Right atrium auricular region (tissue), 2 donors: ENCODE measurements at regions not wholly inside any gene's neighbourhood (a gene's known extent, or its start where the extent isn't known, plus 50 kb on each side); places are given as distances from the start of the nearest gene placed in this dataset.

Source experiments
- DNase-seq: peaks from one replicate; pipeline ENCODE4 v3.0.0-alpha.2; 2019; ENCODE audit warnings: low spot score
- H3K27ac ChIP-seq, 2 donors: fragments of 200-600 bp; sonication (generic); 1 replicate in 1 of 2; 2 replicates in 1 of 2; pipeline ENCODE4 v1.5.1; 2016 to 2019
- H3K27me3 ChIP-seq, 2 donors: fragments of 200-600 bp; sonication (generic); one replicate each; pipeline versions ENCODE4 v1.5.1 to v1.6.0; 2017 to 2019
- H3K36me3 ChIP-seq: fragments of 200-600 bp; sonication (generic); one replicate; pipeline ENCODE4 v1.5.1; 2016
- H3K4me1 ChIP-seq, 2 donors: fragments of 200-600 bp; sonication (generic); one replicate each; pipeline versions ENCODE4 v1.5.1 to v1.6.0; 2017 to 2019
- H3K4me3 ChIP-seq, 2 donors: fragments of 200-600 bp; sonication (generic); 1 replicate in 1 of 2; 2 replicates in 1 of 2; pipeline ENCODE4 v1.5.1; 2017 to 2019; ENCODE audit warnings: mild to moderate bottlenecking in 1 of 2, moderate library complexity in 1 of 2
- H3K9me3 ChIP-seq, 2 donors: fragments of 200-600 bp; sonication (generic); one replicate each; pipeline ENCODE4 v1.5.1; 2019
- TF ChIP-seq, protein P1 (sequence below), 2 donors: fragments of 200-600 bp; sonication (generic); IDR thresholded peaks; one replicate each; pipeline ENCODE4 v1.5.1; 2019; ENCODE audit warnings: antibody characterized with exemption in 2 of 2

DNA sequence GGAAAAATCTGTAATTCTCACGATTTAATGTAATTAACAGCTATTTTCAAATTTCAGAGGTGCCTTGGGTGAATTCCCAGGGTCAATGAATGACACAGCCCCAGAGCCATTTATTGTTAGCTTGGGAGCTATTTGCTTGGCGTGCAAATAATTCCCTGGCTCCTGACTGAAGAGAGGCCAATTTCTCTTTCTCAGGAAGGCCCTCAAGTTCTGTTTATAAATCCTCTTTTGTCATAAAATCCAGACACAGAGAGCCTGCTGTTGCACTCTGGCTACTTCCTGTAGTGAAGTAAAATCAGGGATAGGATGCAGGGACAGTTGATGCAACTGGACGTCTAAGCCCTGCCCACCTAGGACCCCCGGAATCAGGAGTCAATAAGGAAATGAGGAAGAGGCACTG lies 154.3 kb downstream of the TMX1 start:
- H3K9me3 ChIP-seq = no peaks in the 10 kb centered on the region
- no peaks in the 10 kb centered on the region for H3K27me3 ChIP-seq
- peak overlapping the region in 1 of 2 donors; percentile 60 for H3K27ac ChIP-seq
- H3K4me1 ChIP-seq = peaks cover 0 to 27% of the 10 kb centered on the region in 2 donors
- H3K36me3 ChIP-seq = no peaks in the 10 kb centered on the region
- TF ChIP-seq, protein P1, sequence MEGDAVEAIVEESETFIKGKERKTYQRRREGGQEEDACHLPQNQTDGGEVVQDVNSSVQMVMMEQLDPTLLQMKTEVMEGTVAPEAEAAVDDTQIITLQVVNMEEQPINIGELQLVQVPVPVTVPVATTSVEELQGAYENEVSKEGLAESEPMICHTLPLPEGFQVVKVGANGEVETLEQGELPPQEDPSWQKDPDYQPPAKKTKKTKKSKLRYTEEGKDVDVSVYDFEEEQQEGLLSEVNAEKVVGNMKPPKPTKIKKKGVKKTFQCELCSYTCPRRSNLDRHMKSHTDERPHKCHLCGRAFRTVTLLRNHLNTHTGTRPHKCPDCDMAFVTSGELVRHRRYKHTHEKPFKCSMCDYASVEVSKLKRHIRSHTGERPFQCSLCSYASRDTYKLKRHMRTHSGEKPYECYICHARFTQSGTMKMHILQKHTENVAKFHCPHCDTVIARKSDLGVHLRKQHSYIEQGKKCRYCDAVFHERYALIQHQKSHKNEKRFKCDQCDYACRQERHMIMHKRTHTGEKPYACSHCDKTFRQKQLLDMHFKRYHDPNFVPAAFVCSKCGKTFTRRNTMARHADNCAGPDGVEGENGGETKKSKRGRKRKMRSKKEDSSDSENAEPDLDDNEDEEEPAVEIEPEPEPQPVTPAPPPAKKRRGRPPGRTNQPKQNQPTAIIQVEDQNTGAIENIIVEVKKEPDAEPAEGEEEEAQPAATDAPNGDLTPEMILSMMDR (IDR thresholded peaks at IDR 0.05) = no peak
- no peak overlapping the region for H3K4me3 ChIP-seq
- no peak for DNase-seq

DNA sequence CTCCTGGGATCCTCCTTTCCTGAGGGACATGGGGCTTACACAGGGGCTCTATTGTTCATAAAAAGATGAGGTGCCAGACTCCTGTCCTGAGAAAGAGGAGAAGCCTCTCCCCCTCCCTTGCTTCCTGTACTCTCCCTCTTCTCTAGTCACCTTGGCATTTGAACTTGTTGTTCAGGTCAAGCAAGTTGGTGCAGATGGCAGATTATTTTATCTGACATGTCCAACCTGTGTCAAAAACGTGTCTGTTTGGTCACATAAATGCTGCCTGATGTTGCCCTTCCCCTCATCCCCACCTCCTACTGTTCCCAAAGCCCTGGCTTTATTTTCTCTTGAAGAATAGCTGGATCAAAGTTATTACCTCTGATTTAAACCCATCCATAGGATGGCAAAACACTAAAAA lies 154.8 kb downstream of the TMX1 start:
- peaks cover 0 to 27% of the 10 kb centered on the region in 2 donors for H3K4me1 ChIP-seq
- no peaks in the 10 kb centered on the region for H3K27me3 ChIP-seq
- no peaks in the 10 kb centered on the region for H3K36me3 ChIP-seq
- H3K9me3 ChIP-seq = no peaks in the 10 kb centered on the region
- TF ChIP-seq, protein P1 (IDR thresholded peaks at IDR 0.05) = no peak
- no peak overlapping the region for H3K4me3 ChIP-seq
- peak overlapping the region; percentile 60 to 65 for H3K27ac ChIP-seq
- DNase-seq = no peak

DNA sequence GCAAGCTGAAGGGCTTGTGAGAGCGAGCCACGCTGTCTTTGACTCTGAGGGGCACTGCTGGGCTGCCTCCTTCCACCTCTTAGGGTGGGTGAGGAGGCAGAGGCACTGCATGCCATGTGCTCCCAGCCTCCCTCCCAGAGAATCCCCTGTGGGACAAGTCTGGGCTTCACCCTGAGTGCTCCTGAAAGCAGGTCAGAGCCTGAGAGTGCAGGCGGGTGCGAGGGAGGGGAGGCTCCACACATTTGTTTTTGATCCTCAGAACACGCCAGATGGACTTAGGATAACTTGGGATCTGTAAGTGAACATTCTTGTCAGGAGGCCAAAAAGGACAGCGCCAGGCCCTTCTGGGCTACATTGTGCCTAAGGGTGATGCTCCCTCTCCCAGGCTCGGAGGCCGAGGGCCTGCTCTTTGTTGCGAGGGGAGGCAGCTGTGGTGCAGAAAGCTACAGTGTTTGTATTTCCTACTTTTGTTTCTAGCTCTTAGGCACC lies 155.4 kb downstream of the TMX1 start:
- peaks cover 0 to 30% of the 10 kb centered on the region in 2 donors for H3K4me1 ChIP-seq
- H3K27ac ChIP-seq = peak overlapping the region; percentile 60 to 65
- H3K9me3 ChIP-seq = no peaks in the 10 kb centered on the region
- no peaks in the 10 kb centered on the region for H3K27me3 ChIP-seq
- no peak overlapping the region for H3K4me3 ChIP-seq
- DNase-seq = no peak
- TF ChIP-seq, protein P1 (IDR thresholded peaks at IDR 0.05) = no peak
- no peaks in the 10 kb centered on the region for H3K36me3 ChIP-seq

GRCh38 chr14:51396222-51396815 lies 156.3 kb downstream of the TMX1 start:
- TF ChIP-seq, protein P1 (IDR thresholded peaks at IDR 0.05) = no peak
- no peak for DNase-seq

GRCh38 chr14:51398898-51399297 lies 158.9 kb downstream of the TMX1 start:
- peaks cover 0 to 41% of the 10 kb centered on the region in 2 donors for H3K4me1 ChIP-seq
- H3K27ac ChIP-seq = no peak overlapping the region
- no peaks in the 10 kb centered on the region for H3K27me3 ChIP-seq
- peak; percentile 70 for DNase-seq
- no peaks in the 10 kb centered on the region for H3K9me3 ChIP-seq
- H3K4me3 ChIP-seq = no peak overlapping the region
- no peaks in the 10 kb centered on the region for H3K36me3 ChIP-seq
- TF ChIP-seq, protein P1 (IDR thresholded peaks at IDR 0.05) = no peak

More at GRCh38 chr14:51396222-51396815, 156.3 kb downstream of the TMX1 start:
- no peaks in the 10 kb centered on the region for H3K9me3 ChIP-seq
- no peaks in the 10 kb centered on the region for H3K36me3 ChIP-seq
- peaks cover 0 to 33% of the 10 kb centered on the region in 2 donors for H3K4me1 ChIP-seq
- peak overlapping the region; percentile 60 to 65 for H3K27ac ChIP-seq
- H3K4me3 ChIP-seq = no peak overlapping the region
- no peaks in the 10 kb centered on the region for H3K27me3 ChIP-seq

GRCh38 chr14:51400139-51400538 lies 160.1 kb downstream of the TMX1 start:
- no peaks in the 10 kb centered on the region for H3K27me3 ChIP-seq
- no peak overlapping the region for H3K4me3 ChIP-seq
- no peaks in the 10 kb centered on the region for H3K9me3 ChIP-seq
- no peaks in the 10 kb centered on the region for H3K36me3 ChIP-seq
- no peak for DNase-seq
- TF ChIP-seq, protein P1 (IDR thresholded peaks at IDR 0.05) = no peak
- peaks cover 0 to 32% of the 10 kb centered on the region in 2 donors for H3K4me1 ChIP-seq
- H3K27ac ChIP-seq = peak overlapping the region in 1 of 2 donors; percentile 33
